ENCODE measurements at regions not wholly inside any gene's neighbourhood (a gene's known extent, or its start where the extent isn't known, plus 50 kb on each side); places are given as distances from the start of the nearest gene placed in this dataset.

DNA sequence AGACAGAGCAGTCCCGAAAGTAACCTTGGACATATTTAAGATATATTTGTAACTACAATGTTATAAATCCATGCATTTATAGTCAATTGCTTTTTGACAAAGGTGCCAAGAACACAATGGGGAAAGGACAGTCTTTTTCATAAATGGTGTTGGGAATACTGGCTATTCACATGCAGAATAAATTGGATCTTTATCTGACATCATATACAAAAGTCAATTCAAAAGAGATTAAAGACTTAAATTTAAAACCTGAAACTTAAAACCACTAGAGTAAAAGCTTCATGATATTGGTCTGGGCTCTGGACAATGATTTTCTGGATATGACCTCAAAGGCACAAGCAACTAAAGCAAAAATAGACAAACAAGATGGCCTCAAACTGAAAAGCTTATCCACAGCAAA is 950.7 kb upstream of the TYRP1 start:
- Histone ChIP-seq H3K79me2 (ENCODE audit: insufficient read depth, low read depth, low read length) (no peaks in the 10 kb centered on the region), H2AFZ (ENCODE audit: low read length) (no peak overlapping the region), H3K36me3 (ENCODE audit: insufficient read depth, low read length) (no peaks in the 10 kb centered on the region), H3K9me3 (ENCODE audit: low read length) (no peaks in the 10 kb centered on the region), H3K4me3 (ENCODE audit: low read depth, low read length, poor library complexity, severe bottlenecking) (no peak overlapping the region), H3K27ac (ENCODE audit: low read depth, low read length, poor library complexity, severe bottlenecking) (no peak overlapping the region), H3K4me1 (ENCODE audit: insufficient read depth, low read length, poor library complexity, severe bottlenecking) (no peaks in the 10 kb centered on the region), H3K9me2 (ENCODE audit: insufficient read depth, low read length) (no peaks in the 10 kb centered on the region), H3K4me2 (ENCODE audit: low read length) (no peak overlapping the region), H4K20me1 (ENCODE audit: insufficient read depth, low read length) (no peaks in the 10 kb centered on the region)
- ChIA-PET POLR2A (no interaction called here), CTCF (ENCODE audit: unreplicated experiment) (no interaction called here)
- intact Hi-C loops (cut with micrococcal nuclease; ENCODE audit: unreplicated experiment), result no loop called here
- BruUV-seq (replicated peaks), result no TSS peak
- no peak for TF ChIP-seq EZH2phosphoT487 (IDR thresholded peaks at IDR 0.05; ENCODE audit: borderline replicate concordance, low read depth, low read length)
- TF ChIP-seq, protein P1, sequence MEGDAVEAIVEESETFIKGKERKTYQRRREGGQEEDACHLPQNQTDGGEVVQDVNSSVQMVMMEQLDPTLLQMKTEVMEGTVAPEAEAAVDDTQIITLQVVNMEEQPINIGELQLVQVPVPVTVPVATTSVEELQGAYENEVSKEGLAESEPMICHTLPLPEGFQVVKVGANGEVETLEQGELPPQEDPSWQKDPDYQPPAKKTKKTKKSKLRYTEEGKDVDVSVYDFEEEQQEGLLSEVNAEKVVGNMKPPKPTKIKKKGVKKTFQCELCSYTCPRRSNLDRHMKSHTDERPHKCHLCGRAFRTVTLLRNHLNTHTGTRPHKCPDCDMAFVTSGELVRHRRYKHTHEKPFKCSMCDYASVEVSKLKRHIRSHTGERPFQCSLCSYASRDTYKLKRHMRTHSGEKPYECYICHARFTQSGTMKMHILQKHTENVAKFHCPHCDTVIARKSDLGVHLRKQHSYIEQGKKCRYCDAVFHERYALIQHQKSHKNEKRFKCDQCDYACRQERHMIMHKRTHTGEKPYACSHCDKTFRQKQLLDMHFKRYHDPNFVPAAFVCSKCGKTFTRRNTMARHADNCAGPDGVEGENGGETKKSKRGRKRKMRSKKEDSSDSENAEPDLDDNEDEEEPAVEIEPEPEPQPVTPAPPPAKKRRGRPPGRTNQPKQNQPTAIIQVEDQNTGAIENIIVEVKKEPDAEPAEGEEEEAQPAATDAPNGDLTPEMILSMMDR (conservative IDR thresholded peaks at IDR 0.05; ENCODE audit: low read length), result no peak
- no peak for DNase-seq (ENCODE audit: low spot score)

DNA sequence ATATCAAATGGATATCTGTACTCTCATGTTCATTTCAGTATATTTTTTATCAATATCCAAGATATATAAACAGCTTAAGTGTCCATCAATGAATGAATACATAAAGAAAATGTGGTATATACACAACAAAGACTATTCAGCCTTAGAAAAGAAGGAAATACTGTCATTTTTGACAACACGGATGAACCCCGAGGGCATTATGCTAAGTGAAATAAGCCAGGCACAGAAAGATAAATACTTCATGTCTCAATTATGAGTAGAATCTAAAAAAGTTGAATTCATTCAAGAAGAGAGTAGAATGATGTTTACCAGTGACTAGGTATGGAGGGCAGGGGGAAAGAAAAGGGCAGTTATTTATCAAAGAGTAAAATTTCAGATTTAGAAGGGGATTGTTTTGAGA is 949.8 kb upstream of the TYRP1 start:
- no peak overlapping the region for H3K4me3 ChIP-seq (ENCODE audit: low read depth, low read length, poor library complexity, severe bottlenecking)
- ChIA-PET POLR2A (no interaction called here), CTCF (ENCODE audit: unreplicated experiment) (no interaction called here)
- no peaks in the 10 kb centered on the region for H3K36me3 ChIP-seq (ENCODE audit: insufficient read depth, low read length)
- H3K9me3 ChIP-seq (ENCODE audit: low read length), result no peaks in the 10 kb centered on the region
- H3K4me2 ChIP-seq (ENCODE audit: low read length), result no peak overlapping the region
- BruUV-seq (replicated peaks), result no TSS peak
- no peaks in the 10 kb centered on the region for H3K9me2 ChIP-seq (ENCODE audit: insufficient read depth, low read length)
- no peaks in the 10 kb centered on the region for H3K4me1 ChIP-seq (ENCODE audit: insufficient read depth, low read length, poor library complexity, severe bottlenecking)
- no peak overlapping the region for H3K27ac ChIP-seq (ENCODE audit: low read depth, low read length, poor library complexity, severe bottlenecking)
- intact Hi-C loops (cut with micrococcal nuclease; ENCODE audit: unreplicated experiment), result no loop called here
- no peaks in the 10 kb centered on the region for H4K20me1 ChIP-seq (ENCODE audit: insufficient read depth, low read length)
- H2AFZ ChIP-seq (ENCODE audit: low read length), result no peak overlapping the region
- no peak for DNase-seq (ENCODE audit: low spot score)
- no peak for TF ChIP-seq EZH2phosphoT487 (IDR thresholded peaks at IDR 0.05; ENCODE audit: borderline replicate concordance, low read depth, low read length)
- TF ChIP-seq, protein P1 (conservative IDR thresholded peaks at IDR 0.05; ENCODE audit: low read length), result no peak
- no peaks in the 10 kb centered on the region for H3K79me2 ChIP-seq (ENCODE audit: insufficient read depth, low read depth, low read length)

DNA sequence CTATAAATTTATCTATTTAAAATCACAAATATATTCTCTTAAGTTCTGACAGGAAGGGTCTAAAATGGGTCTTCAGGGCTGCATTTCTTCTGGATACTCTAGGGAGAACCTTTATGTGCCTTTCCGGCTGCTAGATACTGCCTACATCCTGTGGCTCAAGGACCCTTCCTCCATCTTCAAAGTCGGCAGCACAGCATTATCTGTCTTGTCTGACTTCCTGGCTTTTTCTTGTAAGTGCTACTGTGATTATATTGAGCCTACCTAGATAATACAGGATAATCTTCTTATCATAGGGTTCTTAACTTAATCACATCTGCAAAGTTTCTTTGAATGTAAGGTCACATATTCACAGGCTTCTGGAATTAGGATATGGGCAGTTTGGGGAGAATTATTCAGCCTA is 943.8 kb upstream of the TYRP1 start:
- Histone ChIP-seq H3K27ac (ENCODE audit: low read depth, low read length, poor library complexity, severe bottlenecking) (no peak overlapping the region), H3K4me3 (ENCODE audit: low read depth, low read length, poor library complexity, severe bottlenecking) (no peak overlapping the region), H3K9me3 (ENCODE audit: low read length) (no peaks in the 10 kb centered on the region), H3K36me3 (ENCODE audit: insufficient read depth, low read length) (no peaks in the 10 kb centered on the region), H3K4me2 (ENCODE audit: low read length) (no peak overlapping the region), H3K79me2 (ENCODE audit: insufficient read depth, low read depth, low read length) (no peaks in the 10 kb centered on the region), H4K20me1 (ENCODE audit: insufficient read depth, low read length) (no peaks in the 10 kb centered on the region), H2AFZ (ENCODE audit: low read length) (no peak overlapping the region), H3K4me1 (ENCODE audit: insufficient read depth, low read length, poor library complexity, severe bottlenecking) (no peaks in the 10 kb centered on the region), H3K9me2 (ENCODE audit: insufficient read depth, low read length) (no peaks in the 10 kb centered on the region)
- CTCF ChIA-PET (ENCODE audit: unreplicated experiment), result no interaction called here
- no peak for DNase-seq (ENCODE audit: low spot score)
- POLR2A ChIA-PET, result no interaction called here
- intact Hi-C loops (cut with micrococcal nuclease; ENCODE audit: unreplicated experiment), result no loop called here
- no peak for TF ChIP-seq EZH2phosphoT487 (IDR thresholded peaks at IDR 0.05; ENCODE audit: borderline replicate concordance, low read depth, low read length)
- TF ChIP-seq, protein P1 (conservative IDR thresholded peaks at IDR 0.05; ENCODE audit: low read length), result no peak
- BruUV-seq (replicated peaks), result no TSS peak

Data from OCI-LY7 (cell line).